Right lobe of liver (tissue), 4 donors: ENCODE measurements at regions not wholly inside any gene's neighbourhood (a gene's known extent, or its start where the extent isn't known, plus 50 kb on each side); places are given as distances from the start of the nearest gene placed in this dataset.

Experiments
- CTCF ChIP-seq, 4 donors: fragments of 200-600 bp in 3 of 4; fragments of 450-650 bp in 1 of 4; IDR thresholded peaks; one replicate each; pipeline versions ENCODE4 v1.5.1 to v1.8.0; 2016 to 2022; ENCODE audit warnings: antibody characterized with exemption in 4 of 4, mild to moderate bottlenecking in 2 of 4
- POLR2A ChIP-seq: fragments of 450-650 bp; IDR thresholded peaks from one replicate; pipeline ENCODE4 v1.6.1; 2017; ENCODE audit warnings: antibody characterized with exemption, mild to moderate bottlenecking
- donor health status: DM: no; HTN: no; CAD: no.
- donor health status: DM: no; HTN: no; CAD: no.
- donor health status: DM: no; HTN: yes; CAD: no.

- TF ChIP-seq CTCF (IDR thresholded peaks at IDR 0.05) = no peak
- TF ChIP-seq POLR2A = no peak
Observed at GRCh38 chr18:22783245-22783644, 149.9 kb upstream of the RBBP8 start.
